Cardiac fibroblast (primary cell): ENCODE measurements at regions not wholly inside any gene's neighbourhood (a gene's known extent, or its start where the extent isn't known, plus 50 kb on each side); places are given as distances from the start of the nearest gene placed in this dataset.
A peak's percentile ranks its signal among the peaks of the same experiment; 100 is the strongest.

Source experiments
- DNase-seq, 2 donors: peaks; one replicate each; pipeline versions ENCODE4 v3.0.0 to v3.0.0-alpha.2; 2010; ENCODE audit warnings: low read depth in 2 of 2
- H3K4me3 ChIP-seq, 2 donors: replicated peaks in 1 of 2; 1 replicate in 1 of 2; 2 replicates in 1 of 2; pipeline ENCODE4 v1.5.1; 2011; ENCODE audit warnings: low read depth in 2 of 2, low read length in 2 of 2, mild to moderate bottlenecking in 2 of 2, moderate library complexity in 1 of 2
- CTCF ChIP-seq: IDR thresholded peaks from one replicate; pipeline ENCODE4 v1.5.1; 2011; ENCODE audit warnings: low read depth, mild to moderate bottlenecking, low read length, inconsistent platforms

- DNase-seq = no peak
- no peak for TF ChIP-seq CTCF
- no peak overlapping the region for H3K4me3 ChIP-seq
These were observed 66.4 kb upstream of the CHD2 start for GRCh38 chr15:92833493-92834271.

- DNase-seq = no peak
- no peak overlapping the region for H3K4me3 ChIP-seq
- no peak for TF ChIP-seq CTCF
These were observed 60.4 kb upstream of the CHD2 start for GRCh38 chr15:92839696-92840095.

DNA sequence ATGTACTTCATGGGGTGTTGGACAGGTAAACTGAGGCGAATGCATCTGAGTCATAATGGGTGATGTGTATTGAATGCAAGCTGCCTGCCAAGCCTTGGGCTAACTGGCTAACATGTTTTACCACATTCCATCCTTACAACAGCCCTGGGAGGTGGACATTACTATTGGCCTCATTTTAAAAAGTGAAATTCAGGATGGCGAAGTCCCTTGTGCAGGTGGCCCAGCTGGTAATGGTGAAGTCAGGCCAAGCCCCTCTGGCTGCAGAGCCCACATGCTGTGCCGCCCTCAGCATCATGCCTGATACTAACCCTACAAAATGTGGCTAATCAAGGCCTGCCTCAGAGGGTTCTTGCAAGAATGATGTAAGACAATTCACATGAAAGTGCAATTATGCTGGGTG, 60.0 kb upstream of the CHD2 start:
- H3K4me3 ChIP-seq = no peak overlapping the region
- DNase-seq = no peak
- TF ChIP-seq CTCF = no peak

GRCh38 chr15:92843326-92843725, 56.8 kb upstream of the CHD2 start:
- DNase-seq = no peak
- H3K4me3 ChIP-seq = no peak overlapping the region
- no peak for TF ChIP-seq CTCF

DNA sequence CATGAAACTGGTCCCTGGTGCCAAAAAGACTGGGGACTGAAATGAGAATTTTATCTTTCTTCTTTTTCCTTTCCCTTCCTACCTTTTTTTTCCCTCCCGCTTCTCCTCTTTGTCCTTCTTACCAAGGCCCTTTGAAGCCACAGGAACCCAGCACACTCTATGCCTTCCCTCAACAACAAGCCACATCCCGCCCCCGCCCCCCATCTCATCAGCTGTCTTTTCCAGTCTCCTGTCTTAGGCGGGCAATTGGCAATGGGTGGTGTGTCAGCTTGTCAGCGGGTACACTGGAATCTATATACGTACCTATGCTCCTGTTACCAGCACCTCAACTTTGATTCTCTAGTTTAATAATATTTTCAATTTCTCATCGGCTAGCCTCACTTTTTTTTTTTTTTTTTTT, 56.3 kb upstream of the CHD2 start:
- DNase-seq = no peak
- H3K4me3 ChIP-seq = no peak overlapping the region
- no peak for TF ChIP-seq CTCF

- H3K4me3 ChIP-seq = no peak overlapping the region
- peak; percentile 61 to 84 for DNase-seq
- TF ChIP-seq CTCF = no peak
These were observed 55.0 kb upstream of the CHD2 start for GRCh38 chr15:92845126-92845508.

DNA sequence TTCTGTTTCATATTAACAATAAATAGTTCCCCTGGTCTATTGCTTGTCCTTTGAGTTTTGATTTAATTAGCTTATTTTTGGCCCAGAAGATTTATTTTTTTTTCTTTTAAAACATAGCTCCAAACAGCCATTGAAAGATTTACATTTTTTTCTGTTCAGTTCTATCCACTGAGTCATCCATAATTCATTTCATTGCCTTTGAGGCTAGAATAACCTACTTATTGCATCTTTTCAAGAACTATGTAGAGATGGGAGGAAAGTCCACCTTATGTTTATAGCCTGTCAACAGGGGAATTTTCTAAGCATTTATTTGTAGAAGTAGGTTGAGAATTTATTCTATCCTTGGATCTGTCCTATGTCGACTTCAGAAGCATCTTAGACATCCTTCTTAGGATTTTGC, 53.4 kb upstream of the CHD2 start:
- TF ChIP-seq CTCF = no peak
- DNase-seq = no peak
- no peak overlapping the region for H3K4me3 ChIP-seq
